Heart right ventricle (tissue), 16 donors: ENCODE measurements at regions not wholly inside any gene's neighbourhood (a gene's known extent, or its start where the extent isn't known, plus 50 kb on each side); places are given as distances from the start of the nearest gene placed in this dataset.

Experiments used
- ATAC-seq, 8 donors: fragments of 200-7000 bp; cut with Tn5 transposase; one replicate each; pipeline ENCODE4 v1.9.1; 2020; ENCODE audit warnings: mild to moderate bottlenecking in 8 of 8, moderate library complexity in 8 of 8, moderate number of reproducible peaks in 1 of 8
- DNase-seq, 2 donors: peaks; one replicate each; pipeline ENCODE4 v3.0.0-alpha.2; 2020
- H3K27ac ChIP-seq, 10 donors: fragments of 200-600 bp; sonication (generic) in 2 of 10; one replicate each; pipeline versions ENCODE4 v1.5.0 to v1.8.0; 2020 to 2022; ENCODE audit warnings: mild to moderate bottlenecking in 3 of 10
- H3K27me3 ChIP-seq, 7 donors: fragments of 200-600 bp; one replicate each; pipeline ENCODE4 v1.8.0; 2021 to 2022; ENCODE audit warnings: mild to moderate bottlenecking in 2 of 7
- H3K36me3 ChIP-seq, 9 donors: fragments of 200-600 bp; sonication (generic) in 1 of 9; one replicate each; pipeline versions ENCODE4 v1.5.0 to v1.8.0; 2020 to 2022; ENCODE audit warnings: mild to moderate bottlenecking in 2 of 9
- H3K4me1 ChIP-seq, 9 donors: fragments of 200-600 bp; sonication (generic) in 1 of 9; one replicate each; pipeline versions ENCODE4 v1.5.0 to v1.8.0; 2020 to 2022; ENCODE audit warnings: mild to moderate bottlenecking in 4 of 9
- H3K4me3 ChIP-seq, 10 donors: fragments of 200-600 bp; sonication (generic) in 2 of 10; one replicate each; pipeline versions ENCODE4 v1.5.0 to v1.8.0; 2020 to 2022; ENCODE audit warnings: mild to moderate bottlenecking in 7 of 10, moderate library complexity in 2 of 10
- H3K9me3 ChIP-seq, 11 donors: fragments of 200-600 bp in 10 of 11; sonication (generic) in 2 of 11; one replicate each; pipeline versions ENCODE4 v1.5.0 to v1.8.0; 2013 to 2022; ENCODE audit warnings: mild to moderate bottlenecking in 2 of 11, control low read depth in 1 of 11, moderate library complexity in 1 of 11
- CTCF ChIP-seq, 9 donors: fragments of 200-600 bp; sonication (generic) in 2 of 9; IDR thresholded peaks; one replicate each; pipeline versions ENCODE4 v1.5.0 to v1.8.0; 2021 to 2022; ENCODE audit warnings: antibody characterized with exemption in 9 of 9, mild to moderate bottlenecking in 5 of 9, moderate library complexity in 1 of 9
- WGBS, 2 donors: extraction: QIAGEN DNeasy Blood & Tissue Kit; methylation state at CpG; one replicate each; pipeline ENCODE4 v1.1.7; 2013; ENCODE audit warnings: inconsistent platforms in 1 of 2; 5-methylcytosine and 5-hydroxymethylcytosine counted together
- intact Hi-C, 10 donors: fragments of 100-400 bp; cut with DNase I; formaldehyde crosslinking; loops; one replicate each; pipeline versions ENCODE4 v1.11.1 to v1.14.2; 2022
- donor health status: Arrhythmogenic right ventricular cardiomyopathy.
- donor health status: ischemic (EF 13 %, LVEDD 7.1; RV severe dilation, severe dysfunction).
- donor health status: healthy with polysubstance abuse.
- donor health status: DM: no; HTN: yes; CAD: no.
- donor health status: DM: no; HTN: no; CAD: no.
- donor health status: ischemic (EF 25% LVEDD 6.9; RV normal size, moderate dysfunction).
- donor health status: ischemic (EF 25% LVEDD 5.7; RV mildly dilated, moderate dysfunction).
- donor health status: healthy.
- donor health status: DM: yes; HTN: yes; CAD: no.
- donor health status: Ischemic cardiomyopathy.
- donor health status: ischemic (EF 35%, LVEDD 5.7; RV mildly dilated, moderate dysfunction).
- donor health status: nonischemic (EF 11% LVEDD 7.7; RV severe dilation, severe dysfunction).
- donor health status: DM: yes; HTN: yes; CAD: no.
- donor health status: PGD.
- donor health status: ischemic (EF 29% LVEDD 5.4; RV normal size, mild dysfunction).
- donor health status: nonischemic (EF 23%, LVEDD 6.1; RV moderate dilation, normal function).

GRCh38 chr17:79485991-79486390 is 124.9 kb downstream of the RBFOX3 start:
- ATAC-seq = no peak
- peaks cover 0 to 74% (median 62%) of the 10 kb centered on the region in 7 donors for H3K27me3 ChIP-seq
- intact Hi-C loops = no loop called here

GRCh38 chr17:79485419-79485985 is 125.3 kb downstream of the RBFOX3 start:
- H3K27me3 ChIP-seq = peaks cover 0 to 78% (median 67%) of the 10 kb centered on the region in 7 donors
- intact Hi-C loops = no loop called here

More at GRCh38 chr17:79485991-79486390, 124.9 kb downstream of the RBFOX3 start:
- Histone ChIP-seq H3K9me3 (no peaks in the 10 kb centered on the region), H3K4me3 (no peak overlapping the region), H3K36me3 (no peaks in the 10 kb centered on the region), H3K4me1 (no peaks in the 10 kb centered on the region), H3K27ac (no peak overlapping the region)
- no peak for TF ChIP-seq CTCF (IDR thresholded peaks at IDR 0.05)
- DNase-seq = no peak
- 35 to 42% methylated on average over 17 of the region's 17 CpGs for WGBS, 2 donors

GRCh38 chr17:79484600-79485418 is 126.0 kb downstream of the RBFOX3 start:
- DNase-seq (no peak), ATAC-seq (no peak)
- Histone ChIP-seq H3K9me3 (no peaks in the 10 kb centered on the region), H3K36me3 (no peaks in the 10 kb centered on the region), H3K27ac (no peak overlapping the region), H3K4me1 (no peaks in the 10 kb centered on the region), H3K27me3 (peaks cover 0 to 84% (median 74%) of the 10 kb centered on the region in 7 donors), H3K4me3 (no peak overlapping the region)
- WGBS, 2 donors = 34 to 39% methylated on average over 11 of the region's 11 CpGs
- intact Hi-C loops = no loop called here
- no peak for TF ChIP-seq CTCF (IDR thresholded peaks at IDR 0.05)

More at GRCh38 chr17:79485419-79485985, 125.3 kb downstream of the RBFOX3 start:
- no peaks in the 10 kb centered on the region for H3K36me3 ChIP-seq
- H3K4me1 ChIP-seq = no peaks in the 10 kb centered on the region
- no peak overlapping the region for H3K4me3 ChIP-seq
- 18 to 27% methylated on average over 22 of the region's 22 CpGs for whole genome bisulfite sequencing, 2 donors
- H3K9me3 ChIP-seq = no peaks in the 10 kb centered on the region
- ATAC-seq (no peak), DNase-seq (no peak)
- no peak for TF ChIP-seq CTCF (IDR thresholded peaks at IDR 0.05)
- H3K27ac ChIP-seq = no peak overlapping the region

- Histone ChIP-seq H3K36me3 (no peaks in the 10 kb centered on the region), H3K27me3 (peaks cover 0 to 94% (median 83%) of the 10 kb centered on the region in 7 donors), H3K4me1 (no peaks in the 10 kb centered on the region), H3K9me3 (no peaks in the 10 kb centered on the region), H3K4me3 (no peak overlapping the region), H3K27ac (no peak overlapping the region)
- no peak for TF ChIP-seq CTCF (IDR thresholded peaks at IDR 0.05)
- intact Hi-C loops = no loop called here
- 38 to 40% methylated on average over 5 of the region's 5 CpGs for WGBS, 2 donors
- DNase-seq (no peak), ATAC-seq (no peak)
These were observed 127.0 kb downstream of the RBFOX3 start for GRCh38 chr17:79483842-79484241.
